OCI-LY7 (cell line): ENCODE measurements at regions not wholly inside any gene's neighbourhood (a gene's known extent, or its start where the extent isn't known, plus 50 kb on each side); places are given as distances from the start of the nearest gene placed in this dataset.

Source experiments
- BruUV-seq: library from RNA; stranded (reverse); fragments of 400-500 nt; replicated peaks from 2 replicates; lab custom pipeline; 2021; lab: Mats Ljungman, UMichigan
- CTCF ChIA-PET: fragments of 300-600 bp; sonication (Branson Sonifier 250); formaldehyde crosslinking; loops from one replicate; lab custom pipeline; 2022; ENCODE audit warnings: antibody characterized with exemption; ENCODE audit not compliant: unreplicated experiment; lab: Charles Lee
- POLR2A ChIA-PET: fragments of 300-600 bp; sonication (Branson Sonifier 250); formaldehyde crosslinking; loops from one replicate; lab custom pipeline; 2022; ENCODE audit warnings: antibody characterized with exemption; lab: Charles Lee
- DNase-seq: peaks from one replicate; pipeline ENCODE4 v3.0.0-alpha.2; 2015; ENCODE audit warnings: low spot score
- H2AFZ ChIP-seq: fragments of 200-600 bp; sonication (generic), shearing (Covaris generic); 2 replicates; pipeline ENCODE4 v1.6.1; 2014; ENCODE audit warnings: mild to moderate bottlenecking, antibody characterized with exemption, low read length, moderate library complexity
- H3K27ac ChIP-seq: fragments of 200-600 bp; sonication (generic); 2 replicates; pipeline ENCODE4 v1.5.1; 2014; ENCODE audit warnings: mixed run types, low read depth, mild to moderate bottlenecking, moderate library complexity, low read length, inconsistent platforms; ENCODE audit not compliant: poor library complexity, severe bottlenecking
- H3K36me3 ChIP-seq: fragments of 200-600 bp; sonication (generic); 2 replicates; pipeline ENCODE4 v1.6.1; 2014; ENCODE audit warnings: mild to moderate bottlenecking, antibody characterized with exemption, low read length, moderate library complexity, mixed read lengths; ENCODE audit not compliant: insufficient read depth
- H3K4me1 ChIP-seq: fragments of 200-600 bp; sonication (generic); 2 replicates; pipeline ENCODE4 v1.5.1; 2014; ENCODE audit warnings: mild to moderate bottlenecking, low read length; ENCODE audit not compliant: insufficient read depth, poor library complexity, severe bottlenecking
- H3K4me2 ChIP-seq: fragments of 200-600 bp; sonication (generic); 2 replicates; pipeline ENCODE4 v1.6.1; 2014; ENCODE audit warnings: mild to moderate bottlenecking, low read length
- H3K4me3 ChIP-seq: fragments of 200-600 bp; sonication (generic); 2 replicates; pipeline ENCODE4 v1.5.1; 2014; ENCODE audit warnings: mild to moderate bottlenecking, low read depth, low read length; ENCODE audit not compliant: poor library complexity, severe bottlenecking
- H3K79me2 ChIP-seq: fragments of 200-600 bp; sonication (generic); 2 replicates; pipeline ENCODE4 v1.6.1; 2016; ENCODE audit warnings: low read depth, mild to moderate bottlenecking, low read length, moderate library complexity, mixed read lengths; ENCODE audit not compliant: insufficient read depth
- H3K9me2 ChIP-seq: fragments of 200-600 bp; sonication (generic); 2 replicates; pipeline ENCODE4 v1.6.1; 2016; ENCODE audit warnings: mild to moderate bottlenecking, low read length, mixed read lengths; ENCODE audit not compliant: insufficient read depth
- H3K9me3 ChIP-seq: fragments of 200-600 bp; sonication (generic); 2 replicates; pipeline ENCODE4 v1.6.1; 2014; ENCODE audit warnings: mild to moderate bottlenecking, mixed run types, low read length, mixed read lengths
- H4K20me1 ChIP-seq: fragments of 200-600 bp; sonication (generic); 2 replicates; pipeline ENCODE4 v1.6.1; 2014; ENCODE audit warnings: mild to moderate bottlenecking, antibody characterized with exemption, low read length, moderate library complexity, mixed read lengths; ENCODE audit not compliant: insufficient read depth
- EZH2phosphoT487 ChIP-seq: fragments of 200-600 bp; sonication (generic); IDR thresholded peaks from 2 replicates; pipeline ENCODE4 v1.6.1; 2018; ENCODE audit warnings: low read depth, borderline replicate concordance, mild to moderate bottlenecking, mixed run types, antibody characterized with exemption, low read length, moderate library complexity, mixed read lengths
- intact Hi-C: fragments of 100-400 bp; cut with micrococcal nuclease; formaldehyde crosslinking; loops from one replicate; pipeline ENCODE4 v1.10.0; 2022; ENCODE audit not compliant: unreplicated experiment
- TF ChIP-seq, protein P1 (sequence below): fragments of 200-600 bp; sonication (generic); conservative IDR thresholded peaks from 2 replicates; pipeline ENCODE4 v1.5.1; 2014; ENCODE audit warnings: mild to moderate bottlenecking, antibody characterized with exemption, low read length, moderate library complexity, mixed read lengths

DNA sequence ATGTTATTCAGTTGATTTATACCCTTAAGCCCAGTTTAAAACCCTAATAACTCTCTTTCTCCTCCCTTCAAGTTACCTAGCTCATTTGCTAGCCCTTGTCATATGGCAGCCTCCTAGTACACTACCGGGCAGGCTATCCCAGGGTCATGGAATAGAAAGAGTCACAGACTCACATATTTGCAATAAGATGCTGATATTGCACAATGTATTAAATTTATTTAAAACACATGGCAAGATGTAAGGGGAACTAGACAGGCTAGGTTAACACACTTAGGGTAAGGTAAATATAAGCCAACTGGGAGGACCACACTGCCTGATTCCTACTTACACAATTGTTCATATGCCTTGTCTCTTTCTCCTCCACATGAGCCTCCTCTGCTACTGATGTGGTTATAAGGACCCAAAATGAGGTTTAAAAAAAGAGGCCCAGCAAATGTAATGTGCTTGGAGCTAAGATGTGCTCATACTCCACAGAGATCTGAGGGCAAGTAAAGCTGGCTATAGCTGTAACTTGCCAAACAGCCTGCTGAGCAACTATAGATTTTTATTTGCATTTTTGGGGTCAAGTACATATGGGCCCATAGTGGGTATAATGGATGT is 130.0 kb downstream of the ENC1 start:
- H2AFZ ChIP-seq, result no peak overlapping the region
- H3K4me3 ChIP-seq, result no peak overlapping the region
- no peaks in the 10 kb centered on the region for H3K9me2 ChIP-seq
- POLR2A ChIA-PET, result interaction anchor here (0.9 to 1.3 kb wide), 2 partner anchors 11 to 26 kb away, joined by 3 to 4 read pairs; no protein-coding TSS in a partner anchor
- CTCF ChIA-PET, result no interaction called here
- intact Hi-C loops, result no loop called here
- no peak overlapping the region for H3K27ac ChIP-seq
- no peak overlapping the region for H3K4me2 ChIP-seq
- no peak for DNase-seq
- TF ChIP-seq EZH2phosphoT487, result no peak
- TF ChIP-seq, protein P1, sequence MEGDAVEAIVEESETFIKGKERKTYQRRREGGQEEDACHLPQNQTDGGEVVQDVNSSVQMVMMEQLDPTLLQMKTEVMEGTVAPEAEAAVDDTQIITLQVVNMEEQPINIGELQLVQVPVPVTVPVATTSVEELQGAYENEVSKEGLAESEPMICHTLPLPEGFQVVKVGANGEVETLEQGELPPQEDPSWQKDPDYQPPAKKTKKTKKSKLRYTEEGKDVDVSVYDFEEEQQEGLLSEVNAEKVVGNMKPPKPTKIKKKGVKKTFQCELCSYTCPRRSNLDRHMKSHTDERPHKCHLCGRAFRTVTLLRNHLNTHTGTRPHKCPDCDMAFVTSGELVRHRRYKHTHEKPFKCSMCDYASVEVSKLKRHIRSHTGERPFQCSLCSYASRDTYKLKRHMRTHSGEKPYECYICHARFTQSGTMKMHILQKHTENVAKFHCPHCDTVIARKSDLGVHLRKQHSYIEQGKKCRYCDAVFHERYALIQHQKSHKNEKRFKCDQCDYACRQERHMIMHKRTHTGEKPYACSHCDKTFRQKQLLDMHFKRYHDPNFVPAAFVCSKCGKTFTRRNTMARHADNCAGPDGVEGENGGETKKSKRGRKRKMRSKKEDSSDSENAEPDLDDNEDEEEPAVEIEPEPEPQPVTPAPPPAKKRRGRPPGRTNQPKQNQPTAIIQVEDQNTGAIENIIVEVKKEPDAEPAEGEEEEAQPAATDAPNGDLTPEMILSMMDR, result no peak
- no peaks in the 10 kb centered on the region for H3K4me1 ChIP-seq
- no peaks in the 10 kb centered on the region for H3K79me2 ChIP-seq
- no peaks in the 10 kb centered on the region for H4K20me1 ChIP-seq
- H3K9me3 ChIP-seq, result no peaks in the 10 kb centered on the region
- no TSS peak for BruUV-seq
- no peaks in the 10 kb centered on the region for H3K36me3 ChIP-seq

DNA sequence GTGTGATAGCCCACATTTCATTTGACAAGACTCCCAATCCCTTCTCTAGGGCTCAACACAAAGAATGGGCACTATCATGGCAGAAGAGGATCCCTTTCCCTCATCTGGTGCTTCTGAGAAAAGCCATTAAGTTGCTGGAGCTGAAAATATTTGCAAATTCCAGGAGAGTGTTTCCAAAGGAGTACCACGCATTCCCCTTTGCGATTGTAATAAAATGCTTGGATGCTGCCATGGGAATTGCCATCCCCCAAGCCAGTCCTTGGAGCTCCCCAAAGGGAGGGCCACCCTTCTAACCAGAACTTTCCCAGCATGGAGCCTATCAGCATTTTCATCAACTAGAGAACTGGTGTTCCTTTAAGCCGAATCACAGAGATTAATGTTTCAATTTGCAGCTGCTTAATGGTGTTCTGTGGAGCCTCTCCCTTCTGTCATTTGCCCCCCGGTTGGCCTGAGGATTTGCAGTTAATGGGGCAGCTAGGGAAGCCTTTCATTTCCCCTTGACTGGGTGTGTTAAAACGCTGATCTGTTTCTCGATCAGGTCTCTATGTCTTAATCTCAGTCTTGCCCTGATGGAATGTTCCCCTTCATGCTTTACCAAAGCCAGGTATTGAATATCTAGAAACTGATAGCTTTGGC is 133.0 kb downstream of the ENC1 start:
- intact Hi-C loops, result no loop called here
- CTCF ChIA-PET, result no interaction called here

More for the DNA sequence above, 133.0 kb downstream of the ENC1 start:
- no peaks in the 10 kb centered on the region for H3K79me2 ChIP-seq
- no peak overlapping the region for H3K27ac ChIP-seq
- peaks cover 5% of the 10 kb centered on the region for H3K4me1 ChIP-seq
- BruUV-seq, result no TSS peak
- H3K36me3 ChIP-seq, result no peaks in the 10 kb centered on the region
- H2AFZ ChIP-seq, result no peak overlapping the region
- no peak for DNase-seq
- POLR2A ChIA-PET, result interaction anchor here (0.6 to 1.1 kb wide), 3 partner anchors 9 to 62 kb away, joined by 3 to 5 read pairs (median 3); no protein-coding TSS in a partner anchor
- no peak overlapping the region for H3K4me3 ChIP-seq
- H3K9me3 ChIP-seq, result no peaks in the 10 kb centered on the region
- H3K4me2 ChIP-seq, result no peak overlapping the region
- H3K9me2 ChIP-seq, result no peaks in the 10 kb centered on the region
- no peaks in the 10 kb centered on the region for H4K20me1 ChIP-seq
- TF ChIP-seq, protein P1, result no peak
- no peak for TF ChIP-seq EZH2phosphoT487
